Panc1 (cell line): ENCODE measurements at regions not wholly inside any gene's neighbourhood (a gene's known extent, or its start where the extent isn't known, plus 50 kb on each side); places are given as distances from the start of the nearest gene placed in this dataset.

ENCODE experiments used
- ATAC-seq: fragments of 200-7000 bp; cut with Tn5 transposase; 2 replicates; pipeline ENCODE4 v1.9.1; 2020; ENCODE audit warnings: mild to moderate bottlenecking, moderate library complexity
- BruUV-seq: library from RNA; stranded (reverse); fragments of 400-500 nt; replicated peaks from 2 replicates; lab custom pipeline; 2021; lab: Mats Ljungman, UMichigan
- CTCF ChIA-PET: fragments of 300-600 bp; sonication (Branson Sonifier 250); formaldehyde crosslinking; loops from one replicate; lab custom pipeline; 2022; ENCODE audit warnings: antibody characterized with exemption; lab: Charles Lee
- POLR2A ChIA-PET: fragments of 300-600 bp; sonication (Branson Sonifier 250); formaldehyde crosslinking; loops from one replicate; lab custom pipeline; 2022; ENCODE audit warnings: antibody characterized with exemption; lab: Charles Lee
- DNase-seq: peaks from one replicate; pipeline ENCODE4 v3.0.0-alpha.2; 2010; ENCODE audit warnings: low read depth, low spot score
- H3K27ac ChIP-seq: 2 replicates; pipeline ENCODE4 v1.5.1; 2011; ENCODE audit warnings: mild to moderate bottlenecking, low read length, inconsistent platforms
- H3K27me3 ChIP-seq: fragments of 200-500 bp; sonication (Bioruptor generic); 2 replicates; pipeline ENCODE4 v1.6.0; 2014; ENCODE audit warnings: low read length, inconsistent platforms; ENCODE audit not compliant: control insufficient read depth, insufficient read depth
- H3K36me3 ChIP-seq: fragments of 200-500 bp; sonication (Bioruptor generic); 2 replicates; pipeline ENCODE4 v1.5.1; 2014; ENCODE audit warnings: inconsistent platforms, mild to moderate bottlenecking, low read length, moderate library complexity; ENCODE audit not compliant: control insufficient read depth, insufficient read depth
- H3K4me1 ChIP-seq: 2 replicates; pipeline ENCODE4 v1.5.1; 2011; ENCODE audit warnings: inconsistent platforms, mild to moderate bottlenecking, low read length, moderate library complexity; ENCODE audit not compliant: control insufficient read depth, insufficient read depth
- H3K4me3 ChIP-seq, 2 experiments: 2 replicates each; pipeline ENCODE4 v1.5.1; 2011 to 2012; ENCODE audit warnings: low read depth in 2 of 2, low read length in 2 of 2, mild to moderate bottlenecking in 2 of 2, inconsistent platforms in 1 of 2, moderate library complexity in 1 of 2
- H3K9me3 ChIP-seq: fragments of 200-500 bp; sonication (Bioruptor generic); 2 replicates; pipeline ENCODE4 v1.5.1; 2014; ENCODE audit warnings: low read depth, mild to moderate bottlenecking, inconsistent platforms, low read length, moderate library complexity; ENCODE audit not compliant: control insufficient read depth, insufficient read depth
- CTCF ChIP-seq: fragments of 450-650 bp; IDR thresholded peaks from 2 replicates; pipeline ENCODE4 v1.5.1; 2017; ENCODE audit warnings: mild to moderate bottlenecking
- POLR2AphosphoS5 ChIP-seq: IDR thresholded peaks from 2 replicates; pipeline ENCODE4 v1.6.1; 2012; ENCODE audit warnings: mild to moderate bottlenecking, low read depth, low read length, moderate library complexity
- SIN3A ChIP-seq: IDR thresholded peaks from 2 replicates; pipeline ENCODE4 v1.6.1; 2012; ENCODE audit warnings: low read depth, mild to moderate bottlenecking, low read length, moderate library complexity, borderline replicate concordance; ENCODE audit not compliant: insufficient read depth
- TCF7L2 ChIP-seq: IDR thresholded peaks from 2 replicates; pipeline ENCODE4 v1.6.1; 2011; ENCODE audit warnings: mild to moderate bottlenecking, low read depth, low read length, inconsistent platforms
- in situ Hi-C: cut with HindIII; loops from 2 replicates; pipeline ENCODE4 v1.10.0; 2016; ENCODE audit warnings: low sequenced_read_pairs, low pct_unique_long_range_greater_than_20kb
- intact Hi-C: fragments of 100-400 bp; cut with micrococcal nuclease; formaldehyde crosslinking; loops from one replicate; pipeline ENCODE4 v1.10.0; 2022; ENCODE audit not compliant: unreplicated experiment
- TF ChIP-seq, protein P1 (sequence below), 2 experiments: IDR thresholded peaks; 2 replicates each; pipeline ENCODE4 v1.6.1; 2011 to 2012; ENCODE audit warnings: low read depth in 2 of 2, control low read depth in 1 of 2, low read length in 1 of 2, mild to moderate bottlenecking in 1 of 2, moderate library complexity in 1 of 2; ENCODE audit not compliant: insufficient read depth in 1 of 2

DNA sequence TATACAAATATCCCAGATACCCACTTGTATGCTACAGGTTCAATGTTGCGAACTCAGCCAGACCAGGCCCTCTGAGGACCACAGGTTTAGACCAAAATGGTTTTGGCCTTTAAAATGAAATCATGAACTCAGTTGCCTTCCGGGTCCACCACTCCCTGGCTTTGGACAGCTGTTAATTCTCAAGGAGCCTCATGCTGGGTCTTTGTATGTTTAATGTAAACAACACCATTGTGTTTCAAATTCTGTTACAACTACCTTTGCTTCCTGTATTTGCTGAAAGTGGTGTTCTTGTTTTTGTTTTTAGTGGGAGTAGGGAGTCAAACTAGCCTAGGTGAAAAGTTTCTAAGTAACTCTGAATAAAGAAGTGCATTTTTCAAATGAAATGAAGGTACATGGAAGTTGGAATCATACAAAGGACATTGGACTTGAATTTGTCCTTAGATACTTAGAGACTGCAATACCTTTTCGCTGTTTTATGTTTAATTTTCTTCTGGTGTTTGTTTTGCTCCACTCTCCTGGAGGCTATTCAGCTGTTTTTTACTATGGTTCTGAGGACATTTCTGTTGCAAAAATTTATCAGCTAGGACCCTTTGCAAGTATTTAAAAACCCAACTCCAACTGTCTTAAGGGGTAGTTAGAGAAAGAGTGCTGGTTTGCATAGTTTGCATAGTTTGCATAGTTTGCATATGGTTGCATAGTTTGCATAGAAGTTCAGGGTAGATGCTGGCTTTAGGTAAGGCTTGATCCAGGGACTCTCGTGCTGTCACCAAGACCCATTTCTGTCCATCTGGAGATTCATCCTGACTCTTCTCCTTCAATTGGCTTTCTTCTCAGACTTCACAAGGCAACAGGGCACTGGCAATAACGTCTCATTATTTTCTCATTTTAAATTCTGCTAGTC lies 70.1 kb downstream of the MID1IP1 start:
- DNase-seq (no peak), ATAC-seq (no peak)
- Histone ChIP-seq H3K4me1 (no peaks in the 10 kb centered on the region), H3K36me3 (no peaks in the 10 kb centered on the region), H3K27me3 (no peaks in the 10 kb centered on the region), H3K4me3 (no peak overlapping the region), H3K27ac (no peak overlapping the region), H3K9me3 (no peaks in the 10 kb centered on the region)
- BruUV-seq = no TSS peak
- no peak for TF ChIP-seq SIN3A
- TF ChIP-seq, protein P1, sequence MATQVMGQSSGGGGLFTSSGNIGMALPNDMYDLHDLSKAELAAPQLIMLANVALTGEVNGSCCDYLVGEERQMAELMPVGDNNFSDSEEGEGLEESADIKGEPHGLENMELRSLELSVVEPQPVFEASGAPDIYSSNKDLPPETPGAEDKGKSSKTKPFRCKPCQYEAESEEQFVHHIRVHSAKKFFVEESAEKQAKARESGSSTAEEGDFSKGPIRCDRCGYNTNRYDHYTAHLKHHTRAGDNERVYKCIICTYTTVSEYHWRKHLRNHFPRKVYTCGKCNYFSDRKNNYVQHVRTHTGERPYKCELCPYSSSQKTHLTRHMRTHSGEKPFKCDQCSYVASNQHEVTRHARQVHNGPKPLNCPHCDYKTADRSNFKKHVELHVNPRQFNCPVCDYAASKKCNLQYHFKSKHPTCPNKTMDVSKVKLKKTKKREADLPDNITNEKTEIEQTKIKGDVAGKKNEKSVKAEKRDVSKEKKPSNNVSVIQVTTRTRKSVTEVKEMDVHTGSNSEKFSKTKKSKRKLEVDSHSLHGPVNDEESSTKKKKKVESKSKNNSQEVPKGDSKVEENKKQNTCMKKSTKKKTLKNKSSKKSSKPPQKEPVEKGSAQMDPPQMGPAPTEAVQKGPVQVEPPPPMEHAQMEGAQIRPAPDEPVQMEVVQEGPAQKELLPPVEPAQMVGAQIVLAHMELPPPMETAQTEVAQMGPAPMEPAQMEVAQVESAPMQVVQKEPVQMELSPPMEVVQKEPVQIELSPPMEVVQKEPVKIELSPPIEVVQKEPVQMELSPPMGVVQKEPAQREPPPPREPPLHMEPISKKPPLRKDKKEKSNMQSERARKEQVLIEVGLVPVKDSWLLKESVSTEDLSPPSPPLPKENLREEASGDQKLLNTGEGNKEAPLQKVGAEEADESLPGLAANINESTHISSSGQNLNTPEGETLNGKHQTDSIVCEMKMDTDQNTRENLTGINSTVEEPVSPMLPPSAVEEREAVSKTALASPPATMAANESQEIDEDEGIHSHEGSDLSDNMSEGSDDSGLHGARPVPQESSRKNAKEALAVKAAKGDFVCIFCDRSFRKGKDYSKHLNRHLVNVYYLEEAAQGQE (IDR thresholded peaks at IDR 0.05; ENCODE audit: insufficient read depth in 1 of 2, low read depth in 2 of 2, low read length in 1 of 2) = no peak
- no peak for TF ChIP-seq CTCF
- no peak for TF ChIP-seq TCF7L2
- no peak for TF ChIP-seq POLR2AphosphoS5
- intact Hi-C loops = no loop called here
- POLR2A ChIA-PET = no interaction called here
- in situ Hi-C loops = no loop called here
- CTCF ChIA-PET = no interaction called here

DNA sequence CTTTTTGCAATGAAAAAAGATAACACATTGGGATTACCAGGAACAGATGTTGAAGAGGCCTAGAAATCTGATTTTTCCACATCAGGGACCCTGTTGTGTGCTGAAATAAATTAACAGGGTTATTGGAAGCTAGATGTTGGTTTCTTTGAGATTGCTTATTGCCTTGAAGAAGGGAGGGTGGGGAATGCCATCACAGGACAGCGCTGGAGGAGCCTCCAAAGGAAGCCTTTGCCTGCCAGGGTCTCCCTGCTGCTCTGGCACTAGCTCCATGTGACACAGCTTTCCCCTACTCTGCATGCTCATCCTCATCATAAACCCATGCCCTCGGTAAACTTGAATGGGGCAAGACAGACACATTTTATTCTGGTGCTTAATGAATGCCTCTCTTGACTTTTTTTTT lies 76.1 kb downstream of the MID1IP1 start:
- intact Hi-C loops = no loop called here

More for the DNA sequence above, 76.1 kb downstream of the MID1IP1 start:
- TF ChIP-seq TCF7L2 (no peak), POLR2AphosphoS5 (no peak), SIN3A (no peak), CTCF (no peak)
- TF ChIP-seq, protein P1 (IDR thresholded peaks at IDR 0.05; ENCODE audit: insufficient read depth in 1 of 2, low read depth in 2 of 2, low read length in 1 of 2) = no peak
- POLR2A ChIA-PET = no interaction called here
- BruUV-seq = no TSS peak
- no peak overlapping the region for H3K27ac ChIP-seq
- no peaks in the 10 kb centered on the region for H3K9me3 ChIP-seq
- no peak for ATAC-seq
- no peak for DNase-seq
- H3K4me1 ChIP-seq = no peaks in the 10 kb centered on the region
- no peak overlapping the region for H3K4me3 ChIP-seq
- CTCF ChIA-PET = no interaction called here
- H3K36me3 ChIP-seq = no peaks in the 10 kb centered on the region
- in situ Hi-C loops = no loop called here
- no peaks in the 10 kb centered on the region for H3K27me3 ChIP-seq
